WTC11 (cell line): ENCODE measurements at regions not wholly inside any gene's neighbourhood (a gene's known extent, or its start where the extent isn't known, plus 50 kb on each side); places are given as distances from the start of the nearest gene placed in this dataset.

Experiments
- ATAC-seq: fragments of 200-7000 bp; cut with Tn5 transposase; 2 replicates; pipeline ENCODE4 v1.10.0; 2021; ENCODE audit warnings: mild to moderate bottlenecking, moderate library complexity
- CTCF ChIA-PET: fragments of 300-600 bp; sonication (Branson Sonifier 250); formaldehyde crosslinking; loops from one replicate; lab custom pipeline; 2021; ENCODE audit warnings: antibody characterized with exemption; lab: Charles Lee
- POLR2A ChIA-PET: fragments of 350-600 bp; sonication (Branson Sonifier 250); formaldehyde crosslinking; loops from one replicate; lab custom pipeline; 2021; ENCODE audit warnings: antibody characterized with exemption; lab: Charles Lee
- DNase-seq: peaks from one replicate; pipeline ENCODE4 v3.0.0; 2021; ENCODE audit warnings: low spot score
- H3K27ac Mint-ChIP-seq: 2 replicates; pipeline ENCODE4 v1.8.0; 2021; ENCODE audit warnings: mixed read lengths
- H3K27me3 Mint-ChIP-seq: 2 replicates; pipeline ENCODE4 v1.8.0; 2021; ENCODE audit warnings: low read depth, mild to moderate bottlenecking, moderate library complexity, mixed read lengths
- H3K36me3 Mint-ChIP-seq: 2 replicates; pipeline ENCODE4 v1.8.0; 2021; ENCODE audit warnings: mixed read lengths
- H3K4me1 Mint-ChIP-seq: 2 replicates; pipeline ENCODE4 v1.8.0; 2022; ENCODE audit warnings: mixed read lengths
- H3K4me3 Mint-ChIP-seq: 2 replicates; pipeline ENCODE4 v1.8.0; 2021; ENCODE audit warnings: mild to moderate bottlenecking, moderate library complexity, mixed read lengths
- H3K9me3 Mint-ChIP-seq: 2 replicates; pipeline ENCODE4 v1.8.0; 2021; ENCODE audit warnings: mixed read lengths
- AFF4 ChIP-seq: sonication (generic); formaldehyde crosslinking; IDR thresholded peaks from 2 replicates; pipeline ENCODE4 v1.8.1; 2023; ENCODE audit warnings: mild to moderate bottlenecking, missing genetic modification reagents, borderline replicate concordance
- AR ChIP-seq: fragments of 250-450 bp; sonication (Bioruptor Pico); IDR thresholded peaks from 2 replicates; pipeline ENCODE4 v1.9.0; 2021; ENCODE audit warnings: mild to moderate bottlenecking
- ATF1 ChIP-seq: sonication (generic); formaldehyde crosslinking; IDR thresholded peaks from 2 replicates; pipeline ENCODE4 v1.8.1; 2023; ENCODE audit warnings: mild to moderate bottlenecking, moderate library complexity, missing genetic modification reagents
- ATF2 ChIP-seq: sonication (generic); formaldehyde crosslinking; IDR thresholded peaks from 2 replicates; pipeline ENCODE4 v1.8.1; 2022; ENCODE audit warnings: low read depth, missing genetic modification reagents, borderline replicate concordance
- CREM ChIP-seq: sonication (generic); formaldehyde crosslinking; IDR thresholded peaks from 2 replicates; pipeline ENCODE4 v1.8.1; 2022; ENCODE audit warnings: mild to moderate bottlenecking, missing genetic modification reagents, moderate library complexity
- E2F4 ChIP-seq: sonication (generic); formaldehyde crosslinking; IDR thresholded peaks from 2 replicates; pipeline ENCODE4 v1.8.1; 2022; ENCODE audit warnings: low read depth, mild to moderate bottlenecking, moderate library complexity, missing genetic modification reagents, borderline replicate concordance
- EMX1 ChIP-seq: fragments of 250-450 bp; sonication (Bioruptor Pico); IDR thresholded peaks from 2 replicates; pipeline ENCODE4 v1.8.0; 2021; ENCODE audit warnings: mild to moderate bottlenecking
- MAX ChIP-seq: sonication (generic); formaldehyde crosslinking; IDR thresholded peaks from 2 replicates; pipeline ENCODE4 v1.8.0; 2022; ENCODE audit warnings: mild to moderate bottlenecking, missing genetic modification reagents
- MLX ChIP-seq: sonication (generic); formaldehyde crosslinking; IDR thresholded peaks from 2 replicates; pipeline ENCODE4 v1.8.1; 2023; ENCODE audit warnings: mild to moderate bottlenecking, missing genetic modification reagents, moderate library complexity
- NFE2L1 ChIP-seq: sonication (generic); formaldehyde crosslinking; IDR thresholded peaks from 2 replicates; pipeline ENCODE4 v1.8.1; 2023; ENCODE audit warnings: missing genetic modification reagents
- PRDM15 ChIP-seq: sonication (generic); formaldehyde crosslinking; IDR thresholded peaks from 2 replicates; pipeline ENCODE4 v1.8.0; 2022; ENCODE audit warnings: missing genetic modification reagents
- ZMAT4 ChIP-seq: fragments of 250-450 bp; sonication (Bioruptor Pico); IDR thresholded peaks from 2 replicates; pipeline ENCODE4 v1.9.0; 2021; ENCODE audit warnings: mild to moderate bottlenecking
- ZNF317 ChIP-seq: sonication (generic); formaldehyde crosslinking; IDR thresholded peaks from 2 replicates; pipeline ENCODE4 v1.8.1; 2023; ENCODE audit warnings: low read depth, mild to moderate bottlenecking, moderate library complexity, missing genetic modification reagents, borderline replicate concordance
- ZNF416 ChIP-seq: fragments of 250-450 bp; sonication (Bioruptor Pico); IDR thresholded peaks from 2 replicates; pipeline ENCODE4 v1.9.0; 2021; ENCODE audit warnings: mild to moderate bottlenecking, inconsistent platforms
- ZNF425 ChIP-seq: fragments of 250-450 bp; sonication (Bioruptor Pico); conservative IDR thresholded peaks from 2 replicates; pipeline ENCODE4 v1.9.0; 2021; ENCODE audit warnings: mild to moderate bottlenecking

- ATAC-seq = no peak
- H3K36me3 Mint-ChIP-seq = no peaks in the 10 kb centered on the region
- no peak for TF ChIP-seq E2F4 (CRISPR knock-in tag)
- no peak for TF ChIP-seq ATF1 (CRISPR knock-in tag)
- TF ChIP-seq ZNF317 = no peak
- no peak for TF ChIP-seq EMX1 (CRISPR knock-in tag)
- no peak for TF ChIP-seq PRDM15 (CRISPR knock-in tag)
- TF ChIP-seq AR = no peak
- ChIA-PET POLR2A (no interaction called here), CTCF (no interaction called here)
- no peak overlapping the region for H3K27ac Mint-ChIP-seq
- DNase-seq = no peak
- no peaks in the 10 kb centered on the region for H3K9me3 Mint-ChIP-seq
- H3K4me1 Mint-ChIP-seq = peaks cover 13% of the 10 kb centered on the region
- no peaks in the 10 kb centered on the region for H3K27me3 Mint-ChIP-seq
- no peak overlapping the region for H3K4me3 Mint-ChIP-seq
These were observed 66.6 kb downstream of the BTG1 start for GRCh38 chr12:92079054-92079385.

GRCh38 chr12:92078167-92079053, 67.2 kb downstream of the BTG1 start:
- DNase-seq = no peak
- Mint-ChIP-seq H3K4me1 (peaks cover 13% of the 10 kb centered on the region), H3K27ac (no peak overlapping the region)
- ChIA-PET CTCF (no interaction called here), POLR2A (no interaction called here)
- no peak for TF ChIP-seq MAX (CRISPR knock-in tag)
- no peak for TF ChIP-seq MLX (CRISPR knock-in tag)
- TF ChIP-seq NFE2L1 (CRISPR knock-in tag) = no peak
- TF ChIP-seq ZMAT4 (CRISPR knock-in tag) = no peak
- no peak for TF ChIP-seq AFF4 (CRISPR knock-in tag)
- TF ChIP-seq CREM (CRISPR knock-in tag) = no peak
- TF ChIP-seq ZNF425 = no peak
- no peak for TF ChIP-seq ZNF416
- no peak for TF ChIP-seq ATF2 (CRISPR knock-in tag)
- TF ChIP-seq, all 79 proteins: peak for 0
- Mint-ChIP-seq H3K9me3 (no peaks in the 10 kb centered on the region), H3K36me3 (no peaks in the 10 kb centered on the region), H3K27me3 (no peaks in the 10 kb centered on the region), H3K4me3 (no peak overlapping the region)
- no peak for ATAC-seq
